AG10803 (cell line): ENCODE measurements at regions not wholly inside any gene's neighbourhood (a gene's known extent, or its start where the extent isn't known, plus 50 kb on each side); places are given as distances from the start of the nearest gene placed in this dataset.

Source experiments
- DNase-seq: peaks from one replicate; pipeline ENCODE4 v3.0.0; 2010; ENCODE audit warnings: low read depth
- H3K4me3 ChIP-seq: 2 replicates; pipeline ENCODE4 v1.5.1; 2011; ENCODE audit warnings: mild to moderate bottlenecking, low read length, control low read depth
- TF ChIP-seq, protein P1 (sequence below): conservative IDR thresholded peaks from 2 replicates; pipeline ENCODE4 v1.5.1; 2011; ENCODE audit warnings: mild to moderate bottlenecking, low read length, control low read depth, inconsistent platforms

- TF ChIP-seq, protein P1, sequence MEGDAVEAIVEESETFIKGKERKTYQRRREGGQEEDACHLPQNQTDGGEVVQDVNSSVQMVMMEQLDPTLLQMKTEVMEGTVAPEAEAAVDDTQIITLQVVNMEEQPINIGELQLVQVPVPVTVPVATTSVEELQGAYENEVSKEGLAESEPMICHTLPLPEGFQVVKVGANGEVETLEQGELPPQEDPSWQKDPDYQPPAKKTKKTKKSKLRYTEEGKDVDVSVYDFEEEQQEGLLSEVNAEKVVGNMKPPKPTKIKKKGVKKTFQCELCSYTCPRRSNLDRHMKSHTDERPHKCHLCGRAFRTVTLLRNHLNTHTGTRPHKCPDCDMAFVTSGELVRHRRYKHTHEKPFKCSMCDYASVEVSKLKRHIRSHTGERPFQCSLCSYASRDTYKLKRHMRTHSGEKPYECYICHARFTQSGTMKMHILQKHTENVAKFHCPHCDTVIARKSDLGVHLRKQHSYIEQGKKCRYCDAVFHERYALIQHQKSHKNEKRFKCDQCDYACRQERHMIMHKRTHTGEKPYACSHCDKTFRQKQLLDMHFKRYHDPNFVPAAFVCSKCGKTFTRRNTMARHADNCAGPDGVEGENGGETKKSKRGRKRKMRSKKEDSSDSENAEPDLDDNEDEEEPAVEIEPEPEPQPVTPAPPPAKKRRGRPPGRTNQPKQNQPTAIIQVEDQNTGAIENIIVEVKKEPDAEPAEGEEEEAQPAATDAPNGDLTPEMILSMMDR: no peak
- DNase-seq: no peak
- H3K4me3 ChIP-seq: no peak overlapping the region
Observed at GRCh38 chr11:115047631-115048030, 369.3 kb downstream of the NXPE2 start.

- TF ChIP-seq, protein P1: no peak
- no peak for DNase-seq
- no peak overlapping the region for H3K4me3 ChIP-seq
Observed at GRCh38 chr11:115049796-115050195, 371.5 kb downstream of the NXPE2 start.

DNA sequence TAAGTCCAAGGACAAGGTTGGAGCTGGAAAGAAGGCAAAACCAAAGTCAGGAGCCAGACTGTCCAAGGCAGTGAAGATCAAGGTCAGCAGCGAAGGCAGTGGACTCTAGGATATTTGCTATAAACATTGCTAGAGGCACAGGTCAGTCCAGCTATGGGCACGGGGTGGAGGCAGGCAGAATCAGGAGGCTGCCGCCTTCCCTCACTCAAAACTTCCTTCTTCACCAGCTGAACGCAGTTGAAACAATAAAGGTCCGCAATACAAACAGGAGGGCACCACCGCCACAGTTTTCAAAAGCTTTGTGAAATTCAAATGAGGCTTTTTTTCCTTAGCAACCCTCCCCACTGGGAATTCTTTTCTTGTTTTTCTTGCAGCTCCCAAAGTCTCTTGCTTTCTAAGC is 372.4 kb downstream of the NXPE2 start:
- no peak overlapping the region for H3K4me3 ChIP-seq
- TF ChIP-seq, protein P1: no peak
- DNase-seq: no peak

DNA sequence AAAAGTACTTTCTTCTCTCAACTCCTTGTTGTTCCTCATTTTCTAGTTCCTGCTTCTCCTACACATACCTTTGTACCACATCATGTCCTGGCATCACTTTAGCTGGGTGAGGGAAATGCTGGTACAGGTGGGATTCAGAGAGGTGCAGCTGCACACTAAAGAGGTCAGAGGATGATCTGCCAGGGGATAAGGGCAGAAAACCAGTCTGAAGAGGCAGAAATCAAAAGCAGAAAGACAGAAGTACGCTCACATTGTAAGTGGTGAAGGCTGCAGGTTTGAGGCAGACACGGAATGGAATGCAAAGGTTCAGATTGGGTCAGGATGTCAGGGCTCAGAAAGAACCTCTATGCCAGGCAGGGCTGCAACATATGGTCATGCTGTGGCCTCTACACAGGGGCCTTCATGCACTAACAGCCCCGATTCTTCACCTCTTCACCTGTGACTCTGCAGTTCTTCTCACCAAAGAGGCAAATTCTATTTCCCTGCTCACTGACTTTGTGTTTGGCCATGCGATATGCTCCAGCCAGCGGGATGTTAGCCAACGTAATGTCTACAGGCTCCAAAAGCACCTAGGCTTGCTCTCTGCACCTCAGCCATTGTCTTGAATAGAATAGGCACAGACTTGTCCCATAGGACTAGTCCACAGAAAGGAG is 373.7 kb downstream of the NXPE2 start:
- no peak for DNase-seq
- H3K4me3 ChIP-seq: no peak overlapping the region
- TF ChIP-seq, protein P1: no peak

- no peak overlapping the region for H3K4me3 ChIP-seq
- no peak for DNase-seq
- TF ChIP-seq, protein P1: no peak
Observed at GRCh38 chr11:115052601-115053000, 374.3 kb downstream of the NXPE2 start.

DNA sequence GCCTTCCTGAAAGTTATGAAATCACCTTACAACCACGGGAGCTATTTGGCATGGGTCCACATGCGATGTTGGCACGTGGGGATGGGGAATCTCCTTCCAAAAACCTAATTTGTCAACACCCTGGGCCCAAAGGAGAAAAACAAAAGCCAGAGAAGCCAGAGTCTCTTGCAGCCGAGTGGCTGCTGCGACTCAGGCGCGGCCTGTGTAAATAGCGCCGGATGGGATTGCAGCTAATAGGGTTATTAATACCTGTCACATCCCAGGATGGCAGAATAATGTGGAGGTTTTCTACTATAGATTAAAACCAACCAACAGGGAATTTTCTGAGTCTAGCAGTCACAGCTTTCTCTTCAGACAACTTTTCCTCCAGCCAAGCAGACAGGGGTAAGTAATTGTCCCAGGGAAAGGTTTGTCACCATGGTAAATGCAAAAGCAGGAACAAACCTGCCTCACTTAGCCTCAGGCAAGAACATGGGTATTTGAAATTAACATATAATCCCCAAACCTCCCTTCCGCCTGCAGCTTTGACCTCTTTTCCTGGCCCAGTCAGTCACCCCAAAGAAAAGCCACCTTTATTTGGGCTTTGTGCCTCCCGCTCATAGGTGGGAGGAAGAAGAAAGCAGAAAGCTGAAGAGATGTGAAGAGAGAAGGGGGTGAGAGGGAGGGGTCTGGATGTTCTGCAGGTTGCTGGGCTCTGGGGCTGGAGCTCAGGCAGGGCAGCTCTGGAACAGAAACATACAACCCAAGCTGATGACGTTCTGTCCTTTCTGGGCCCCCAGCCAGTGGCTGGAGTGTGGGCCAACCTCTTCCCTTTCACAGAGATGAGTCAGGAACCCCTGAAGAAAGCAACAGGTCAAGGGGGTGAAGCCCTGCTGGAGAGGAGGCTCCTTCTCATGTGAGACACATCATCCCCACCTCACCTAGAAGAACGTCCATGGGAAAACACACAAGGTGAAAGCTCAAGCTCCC is 376.5 kb downstream of the NXPE2 start:
- TF ChIP-seq, protein P1: no peak
- H3K4me3 ChIP-seq: no peak overlapping the region
- no peak for DNase-seq
